Osteoblast (primary cell): ENCODE measurements at regions not wholly inside any gene's neighbourhood (a gene's known extent, or its start where the extent isn't known, plus 50 kb on each side); places are given as distances from the start of the nearest gene placed in this dataset.

Source experiments
- DNase-seq: peaks from one replicate; pipeline ENCODE4 v3.0.0; 2011; ENCODE audit warnings: low spot score, mixed read lengths; ENCODE audit not compliant: insufficient read length; ENCODE audit errors: missing footprints
- H2AFZ ChIP-seq: 2 replicates; pipeline ENCODE4 v1.6.0; 2011; ENCODE audit warnings: mild to moderate bottlenecking, low read length
- H3K27ac ChIP-seq: 2 replicates; pipeline ENCODE4 v1.5.1; 2011; ENCODE audit warnings: mild to moderate bottlenecking, low read depth, low read length, moderate library complexity
- H3K27me3 ChIP-seq: 2 replicates; pipeline ENCODE4 v1.6.0; 2012; ENCODE audit warnings: mild to moderate bottlenecking, control low read depth, inconsistent platforms, low read length, moderate library complexity; ENCODE audit not compliant: insufficient read depth
- H3K36me3 ChIP-seq: 2 replicates; pipeline ENCODE4 v1.5.1; 2011; ENCODE audit warnings: mild to moderate bottlenecking, low read length, control low read depth, moderate library complexity; ENCODE audit not compliant: insufficient read depth
- H3K4me1 ChIP-seq: 2 replicates; pipeline ENCODE4 v1.5.1; 2011; ENCODE audit warnings: mild to moderate bottlenecking, low read length, control low read depth, moderate library complexity; ENCODE audit not compliant: insufficient read depth
- H3K4me2 ChIP-seq: 2 replicates; pipeline ENCODE4 v1.6.0; 2011; ENCODE audit warnings: mild to moderate bottlenecking, low read length; ENCODE audit not compliant: insufficient read depth
- H3K4me3 ChIP-seq: fragments of 200-600 bp; sonication (generic); 3 replicates; pipeline ENCODE4 v1.5.1; 2012; ENCODE audit warnings: mild to moderate bottlenecking, low read length, inconsistent platforms; ENCODE audit not compliant: insufficient read depth
- H3K79me2 ChIP-seq: 2 replicates; pipeline ENCODE4 v1.6.0; 2012; ENCODE audit warnings: mild to moderate bottlenecking, low read length, control low read depth, inconsistent platforms; ENCODE audit not compliant: insufficient read depth
- H3K9me3 ChIP-seq: 2 replicates; pipeline ENCODE4 v1.5.1; 2011; ENCODE audit warnings: low read depth, low read length, control low read depth
- H4K20me1 ChIP-seq: 2 replicates; pipeline ENCODE4 v1.6.0; 2012; ENCODE audit warnings: mild to moderate bottlenecking, low read length, control low read depth; ENCODE audit not compliant: insufficient read depth
- TF ChIP-seq, protein P1 (sequence below): IDR thresholded peaks from 2 replicates; pipeline ENCODE4 v1.5.1; 2011; ENCODE audit warnings: mild to moderate bottlenecking, low read depth, low read length, moderate library complexity; ENCODE audit errors: extremely low read depth

DNA sequence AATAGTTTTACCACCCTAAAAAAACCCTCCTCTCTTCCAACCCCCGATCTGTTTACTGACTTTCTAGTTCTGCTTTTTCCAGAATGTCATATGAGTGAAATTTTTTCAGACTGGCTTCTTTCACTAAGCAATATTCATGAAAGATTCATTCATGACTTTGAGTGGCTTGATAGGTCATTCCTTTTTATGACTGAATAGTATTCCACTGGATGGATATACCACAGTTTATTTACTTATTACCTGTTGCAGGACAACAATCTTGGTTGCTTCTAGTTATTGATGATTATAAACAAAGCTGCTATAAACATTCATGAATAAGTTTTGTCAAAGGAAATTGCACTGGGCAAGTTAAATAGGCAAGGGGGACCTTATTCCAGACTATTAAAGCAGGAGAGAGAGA lies 264.2 kb downstream of the UTP18 start:
- Histone ChIP-seq H3K36me3 (no peaks in the 10 kb centered on the region), H4K20me1 (no peaks in the 10 kb centered on the region), H2AFZ (no peak overlapping the region), H3K4me1 (no peaks in the 10 kb centered on the region), H3K27ac (no peak overlapping the region), H3K27me3 (no peaks in the 10 kb centered on the region), H3K79me2 (no peaks in the 10 kb centered on the region), H3K4me2 (no peak overlapping the region), H3K9me3 (no peaks in the 10 kb centered on the region), H3K4me3 (no peak overlapping the region)
- TF ChIP-seq, protein P1, sequence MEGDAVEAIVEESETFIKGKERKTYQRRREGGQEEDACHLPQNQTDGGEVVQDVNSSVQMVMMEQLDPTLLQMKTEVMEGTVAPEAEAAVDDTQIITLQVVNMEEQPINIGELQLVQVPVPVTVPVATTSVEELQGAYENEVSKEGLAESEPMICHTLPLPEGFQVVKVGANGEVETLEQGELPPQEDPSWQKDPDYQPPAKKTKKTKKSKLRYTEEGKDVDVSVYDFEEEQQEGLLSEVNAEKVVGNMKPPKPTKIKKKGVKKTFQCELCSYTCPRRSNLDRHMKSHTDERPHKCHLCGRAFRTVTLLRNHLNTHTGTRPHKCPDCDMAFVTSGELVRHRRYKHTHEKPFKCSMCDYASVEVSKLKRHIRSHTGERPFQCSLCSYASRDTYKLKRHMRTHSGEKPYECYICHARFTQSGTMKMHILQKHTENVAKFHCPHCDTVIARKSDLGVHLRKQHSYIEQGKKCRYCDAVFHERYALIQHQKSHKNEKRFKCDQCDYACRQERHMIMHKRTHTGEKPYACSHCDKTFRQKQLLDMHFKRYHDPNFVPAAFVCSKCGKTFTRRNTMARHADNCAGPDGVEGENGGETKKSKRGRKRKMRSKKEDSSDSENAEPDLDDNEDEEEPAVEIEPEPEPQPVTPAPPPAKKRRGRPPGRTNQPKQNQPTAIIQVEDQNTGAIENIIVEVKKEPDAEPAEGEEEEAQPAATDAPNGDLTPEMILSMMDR: no peak
- no peak for DNase-seq

DNA sequence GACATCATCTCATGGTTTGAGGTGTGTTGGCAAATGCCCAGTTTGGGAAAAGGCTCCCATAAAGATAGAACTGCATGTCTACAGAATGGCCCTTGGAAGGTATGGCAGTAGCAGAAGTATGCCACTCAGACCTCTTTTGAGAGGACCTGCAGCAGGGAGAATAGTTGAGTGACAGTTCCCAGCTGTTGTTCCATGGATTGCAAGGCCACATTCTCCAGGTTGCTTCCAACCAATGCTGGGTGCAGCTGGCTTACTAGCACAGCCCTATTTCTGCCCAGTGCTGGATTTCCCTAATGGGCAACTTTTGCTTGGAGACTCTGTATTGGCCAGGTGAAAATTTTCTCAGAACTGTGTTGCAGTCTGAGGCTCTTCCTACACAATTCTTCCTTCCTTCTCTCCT lies 266.2 kb downstream of the UTP18 start:
- Histone ChIP-seq H3K36me3 (no peaks in the 10 kb centered on the region), H3K4me3 (no peak overlapping the region), H2AFZ (no peak overlapping the region), H3K27me3 (no peaks in the 10 kb centered on the region), H3K4me2 (no peak overlapping the region), H3K4me1 (no peaks in the 10 kb centered on the region), H3K9me3 (no peaks in the 10 kb centered on the region), H3K79me2 (no peaks in the 10 kb centered on the region), H4K20me1 (no peaks in the 10 kb centered on the region), H3K27ac (no peak overlapping the region)
- TF ChIP-seq, protein P1: no peak
- no peak for DNase-seq

DNA sequence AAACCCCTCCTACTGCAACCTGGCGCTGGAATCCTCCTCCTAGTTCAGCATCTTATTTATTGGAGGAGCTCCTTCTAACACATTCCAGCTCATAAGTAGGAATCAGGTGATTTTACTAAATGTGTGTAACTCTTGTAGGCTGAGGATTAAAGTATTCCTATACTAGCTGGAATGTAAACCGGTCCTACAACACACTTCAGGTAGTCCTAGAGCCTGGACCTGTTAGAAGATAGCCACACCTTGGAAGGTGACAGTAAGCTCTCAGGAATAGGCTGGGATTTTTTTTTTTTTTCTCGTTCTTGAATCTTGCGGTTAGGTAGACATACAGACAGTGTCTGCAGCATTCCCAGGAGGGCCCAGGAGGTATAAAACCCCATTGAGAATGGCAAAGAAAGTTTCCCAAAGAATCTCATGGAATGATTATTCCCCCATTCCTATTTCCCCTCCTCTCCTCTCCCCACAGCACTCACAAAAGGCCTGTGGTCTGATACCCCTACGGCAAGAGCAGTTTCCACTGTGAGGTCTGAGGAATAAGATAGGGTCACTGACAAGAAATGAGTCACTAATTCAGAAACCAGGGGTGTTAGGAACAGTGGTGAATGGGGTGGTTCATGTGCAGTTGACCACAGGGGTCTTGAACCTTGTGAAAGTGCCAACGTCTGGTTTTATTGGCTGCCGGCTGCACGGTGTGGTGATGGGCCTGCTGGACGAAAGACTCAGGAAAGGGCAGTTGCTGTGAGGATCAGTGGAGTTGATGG lies 267.1 kb downstream of the UTP18 start:
- H3K36me3 ChIP-seq: no peaks in the 10 kb centered on the region
- H4K20me1 ChIP-seq: no peaks in the 10 kb centered on the region
- H3K4me2 ChIP-seq: no peak overlapping the region
- H3K4me1 ChIP-seq: no peaks in the 10 kb centered on the region
- TF ChIP-seq, protein P1: no peak
- H3K27me3 ChIP-seq: no peaks in the 10 kb centered on the region
- no peak for DNase-seq
- H3K4me3 ChIP-seq: no peak overlapping the region
- no peaks in the 10 kb centered on the region for H3K9me3 ChIP-seq
- no peaks in the 10 kb centered on the region for H3K79me2 ChIP-seq
- no peak overlapping the region for H3K27ac ChIP-seq
- H2AFZ ChIP-seq: no peak overlapping the region

DNA sequence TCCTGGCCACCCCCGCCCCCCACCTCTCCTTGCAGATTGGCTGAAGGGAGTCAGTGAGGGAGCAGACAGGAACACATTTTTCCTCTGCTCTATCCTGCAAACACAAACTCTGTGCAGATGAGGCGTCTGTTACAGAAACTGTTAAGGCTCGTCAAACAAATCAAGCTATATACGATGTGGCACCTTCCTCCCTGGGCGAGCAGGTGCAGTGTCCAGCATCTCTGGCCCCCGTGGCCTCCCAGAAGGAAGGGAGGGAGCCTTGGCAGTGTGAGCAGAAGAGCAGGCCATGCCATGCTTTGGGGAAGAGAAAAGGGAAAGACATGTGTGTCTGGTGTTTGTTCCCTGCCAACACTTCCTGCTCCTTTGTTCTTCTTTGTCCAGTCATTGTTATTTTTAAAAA lies 267.8 kb downstream of the UTP18 start:
- H3K27ac ChIP-seq: no peak overlapping the region

More for the DNA sequence above, 267.8 kb downstream of the UTP18 start:
- no peaks in the 10 kb centered on the region for H3K79me2 ChIP-seq
- no peaks in the 10 kb centered on the region for H3K27me3 ChIP-seq
- H2AFZ ChIP-seq: no peak overlapping the region
- H3K4me1 ChIP-seq: no peaks in the 10 kb centered on the region
- H3K36me3 ChIP-seq: no peaks in the 10 kb centered on the region
- no peak overlapping the region for H3K4me3 ChIP-seq
- no peaks in the 10 kb centered on the region for H4K20me1 ChIP-seq
- TF ChIP-seq, protein P1: no peak
- no peak for DNase-seq
- no peaks in the 10 kb centered on the region for H3K9me3 ChIP-seq
- no peak overlapping the region for H3K4me2 ChIP-seq
